ENCODE measurements at regions not wholly inside any gene's neighbourhood (a gene's known extent, or its start where the extent isn't known, plus 50 kb on each side); places are given as distances from the start of the nearest gene placed in this dataset.

DNA sequence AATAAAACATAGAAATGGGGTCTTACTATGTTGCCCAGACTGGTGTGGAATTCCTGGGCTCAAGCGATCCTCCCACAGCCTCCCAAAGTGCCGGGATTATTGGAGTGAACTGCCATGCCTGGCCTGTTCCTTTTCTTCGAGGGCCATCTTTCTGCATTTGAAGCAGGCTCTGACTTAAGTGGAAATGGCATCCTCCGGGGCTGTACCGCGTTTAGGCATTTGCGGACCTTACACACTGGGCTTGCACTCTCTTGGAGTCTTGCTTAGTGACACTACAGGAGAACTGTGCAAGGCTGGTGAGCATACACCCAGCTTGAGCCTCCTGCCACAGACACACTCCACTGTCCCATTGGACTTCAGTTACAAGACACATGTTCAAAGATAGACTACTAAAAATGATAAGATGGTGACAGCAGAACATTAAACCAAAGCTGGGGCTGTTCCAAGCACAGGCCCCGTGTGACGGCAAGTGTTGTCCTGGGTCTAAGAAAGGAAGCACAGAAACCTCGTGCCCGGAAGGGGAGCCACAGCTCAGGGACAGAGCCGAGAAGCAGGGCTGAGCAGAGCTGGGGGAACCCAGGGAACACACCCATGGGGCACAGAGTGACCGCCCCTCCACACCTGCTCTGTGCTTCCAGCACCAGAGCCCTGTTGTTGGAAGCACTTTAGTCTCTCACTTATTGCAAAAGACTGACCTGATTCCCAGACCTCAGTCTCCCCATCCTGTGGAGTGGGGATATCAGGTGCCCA is 59.0 kb upstream of the SHANK2 start:
- ChIA-PET POLR2A (no interaction called here), CTCF (no interaction called here)
- Histone ChIP-seq H3K9me3 (ENCODE audit: control insufficient read depth, insufficient read depth, low read depth, low read length) (no peaks in the 10 kb centered on the region), H3K27ac (ENCODE audit: extremely low read depth, low read depth, low read length) (no peak overlapping the region), H3K4me3 (ENCODE audit: low read depth, low read length) (no peak overlapping the region), H3K36me3 (ENCODE audit: control insufficient read depth in 2 of 2, insufficient read depth in 1 of 2, low read length in 2 of 2) (no peaks in the 10 kb centered on the region), H3K4me1 (ENCODE audit: control insufficient read depth, insufficient read depth, low read length) (no peaks in the 10 kb centered on the region)
- TF ChIP-seq ZBTB21 (tag by site-specific recombination; IDR thresholded peaks at IDR 0.05) (no peak), WT1 (tag by site-specific recombination; IDR thresholded peaks at IDR 0.05) (no peak), GLI2 (tag by site-specific recombination; IDR thresholded peaks at IDR 0.05; ENCODE audit: borderline replicate concordance, low read depth) (no peak), ZNF426 (tag by site-specific recombination; IDR thresholded peaks at IDR 0.05) (no peak)
- TF ChIP-seq, protein P1, sequence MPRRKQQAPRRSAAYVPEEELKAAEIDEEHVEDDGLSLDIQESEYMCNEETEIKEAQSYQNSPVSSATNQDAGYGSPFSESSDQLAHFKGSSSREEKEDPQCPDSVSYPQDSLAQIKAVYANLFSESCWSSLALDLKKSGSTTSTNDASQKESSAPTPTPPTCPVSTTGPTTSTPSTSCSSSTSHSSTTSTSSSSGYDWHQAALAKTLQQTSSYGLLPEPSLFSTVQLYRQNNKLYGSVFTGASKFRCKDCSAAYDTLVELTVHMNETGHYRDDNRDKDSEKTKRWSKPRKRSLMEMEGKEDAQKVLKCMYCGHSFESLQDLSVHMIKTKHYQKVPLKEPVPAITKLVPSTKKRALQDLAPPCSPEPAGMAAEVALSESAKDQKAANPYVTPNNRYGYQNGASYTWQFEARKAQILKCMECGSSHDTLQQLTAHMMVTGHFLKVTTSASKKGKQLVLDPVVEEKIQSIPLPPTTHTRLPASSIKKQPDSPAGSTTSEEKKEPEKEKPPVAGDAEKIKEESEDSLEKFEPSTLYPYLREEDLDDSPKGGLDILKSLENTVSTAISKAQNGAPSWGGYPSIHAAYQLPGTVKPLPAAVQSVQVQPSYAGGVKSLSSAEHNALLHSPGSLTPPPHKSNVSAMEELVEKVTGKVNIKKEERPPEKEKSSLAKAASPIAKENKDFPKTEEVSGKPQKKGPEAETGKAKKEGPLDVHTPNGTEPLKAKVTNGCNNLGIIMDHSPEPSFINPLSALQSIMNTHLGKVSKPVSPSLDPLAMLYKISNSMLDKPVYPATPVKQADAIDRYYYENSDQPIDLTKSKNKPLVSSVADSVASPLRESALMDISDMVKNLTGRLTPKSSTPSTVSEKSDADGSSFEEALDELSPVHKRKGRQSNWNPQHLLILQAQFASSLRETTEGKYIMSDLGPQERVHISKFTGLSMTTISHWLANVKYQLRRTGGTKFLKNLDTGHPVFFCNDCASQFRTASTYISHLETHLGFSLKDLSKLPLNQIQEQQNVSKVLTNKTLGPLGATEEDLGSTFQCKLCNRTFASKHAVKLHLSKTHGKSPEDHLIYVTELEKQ (tag by site-specific recombination; IDR thresholded peaks at IDR 0.05; ENCODE audit: borderline replicate concordance), result no peak
- TF ChIP-seq, protein P2, sequence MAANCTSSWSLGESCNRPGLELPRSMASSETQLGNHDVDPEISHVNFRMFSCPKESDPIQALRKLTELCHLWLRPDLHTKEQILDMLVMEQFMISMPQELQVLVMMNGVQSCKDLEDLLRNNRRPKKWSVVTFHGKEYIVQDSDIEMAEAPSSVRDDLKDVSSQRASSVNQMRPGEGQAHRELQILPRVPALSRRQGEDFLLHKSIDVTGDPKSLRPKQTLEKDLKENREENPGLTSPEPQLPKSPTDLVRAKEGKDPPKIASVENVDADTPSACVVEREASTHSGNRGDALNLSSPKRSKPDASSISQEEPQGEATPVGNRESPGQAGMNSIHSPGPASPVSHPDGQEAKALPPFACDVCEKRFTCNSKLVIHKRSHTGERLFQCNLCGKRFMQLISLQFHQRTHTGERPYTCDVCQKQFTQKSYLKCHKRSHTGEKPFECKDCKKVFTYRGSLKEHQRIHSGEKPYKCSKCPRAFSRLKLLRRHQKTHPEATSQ (tag by site-specific recombination; IDR thresholded peaks at IDR 0.05), result no peak

DNA sequence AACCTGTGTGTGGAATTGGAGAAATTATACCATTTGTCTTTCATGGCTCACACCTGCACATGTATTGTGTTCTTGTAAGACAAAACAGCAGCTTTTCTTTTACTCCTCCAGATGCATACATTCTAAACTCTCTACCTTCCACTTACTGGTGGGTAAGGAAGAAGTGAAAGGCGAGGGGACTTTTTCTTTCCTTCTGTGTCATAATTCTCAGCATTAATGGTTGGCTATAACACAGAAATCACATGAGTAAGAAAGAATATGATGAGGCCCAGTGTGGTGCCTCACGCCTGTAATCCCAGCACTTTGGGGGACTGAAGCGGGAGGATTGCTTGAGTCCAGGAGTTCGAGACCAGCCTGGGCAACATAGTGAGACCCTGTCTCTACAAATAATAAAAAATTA is 57.8 kb upstream of the SHANK2 start:
- H3K36me3 ChIP-seq (ENCODE audit: control insufficient read depth in 2 of 2, insufficient read depth in 1 of 2, low read length in 2 of 2), result no peaks in the 10 kb centered on the region
- ChIA-PET POLR2A (no interaction called here), CTCF (no interaction called here)
- H3K4me1 ChIP-seq (ENCODE audit: control insufficient read depth, insufficient read depth, low read length), result no peaks in the 10 kb centered on the region
- H3K4me3 ChIP-seq (ENCODE audit: low read depth, low read length), result no peak overlapping the region
- H3K27ac ChIP-seq (ENCODE audit: extremely low read depth, low read depth, low read length), result no peak overlapping the region
- no peaks in the 10 kb centered on the region for H3K9me3 ChIP-seq (ENCODE audit: control insufficient read depth, insufficient read depth, low read depth, low read length)
- TF ChIP-seq, protein P3, sequence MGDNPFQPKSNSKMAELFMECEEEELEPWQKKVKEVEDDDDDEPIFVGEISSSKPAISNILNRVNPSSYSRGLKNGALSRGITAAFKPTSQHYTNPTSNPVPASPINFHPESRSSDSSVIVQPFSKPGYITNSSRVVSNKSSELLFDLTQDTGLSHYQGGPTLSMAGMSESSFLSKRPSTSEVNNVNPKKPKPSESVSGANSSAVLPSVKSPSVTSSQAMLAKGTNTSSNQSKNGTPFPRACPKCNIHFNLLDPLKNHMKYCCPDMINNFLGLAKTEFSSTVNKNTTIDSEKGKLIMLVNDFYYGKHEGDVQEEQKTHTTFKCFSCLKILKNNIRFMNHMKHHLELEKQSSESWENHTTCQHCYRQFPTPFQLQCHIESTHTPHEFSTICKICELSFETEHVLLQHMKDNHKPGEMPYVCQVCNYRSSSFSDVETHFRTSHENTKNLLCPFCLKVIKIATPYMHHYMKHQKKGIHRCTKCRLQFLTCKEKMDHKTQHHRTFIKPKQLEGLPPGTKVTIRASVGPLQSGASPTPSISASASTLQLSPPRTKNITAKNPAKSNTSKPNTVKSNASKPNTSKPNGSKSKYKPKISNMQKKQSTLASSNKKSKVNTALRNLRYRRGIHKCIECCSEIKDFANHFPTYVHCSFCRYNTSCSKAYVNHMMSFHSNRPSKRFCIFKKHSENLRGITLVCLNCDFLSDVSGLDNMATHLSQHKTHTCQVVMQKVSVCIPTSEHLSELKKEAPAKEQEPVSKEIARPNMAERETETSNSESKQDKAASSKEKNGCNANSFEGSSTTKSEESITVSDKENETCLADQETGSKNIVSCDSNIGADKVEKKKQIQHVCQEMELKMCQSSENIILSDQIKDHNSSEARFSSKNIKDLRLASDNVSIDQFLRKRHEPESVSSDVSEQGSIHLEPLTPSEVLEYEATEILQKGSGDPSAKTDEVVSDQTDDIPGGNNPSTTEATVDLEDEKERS (tag by site-specific recombination; IDR thresholded peaks at IDR 0.05), result no peak
- TF ChIP-seq KLF9 (tag by site-specific recombination; IDR thresholded peaks at IDR 0.05; ENCODE audit: low read depth) (no peak), ZNF341 (tag by site-specific recombination; IDR thresholded peaks at IDR 0.05; ENCODE audit: low read depth) (no peak), ZNF558 (tag by site-specific recombination; IDR thresholded peaks at IDR 0.05) (no peak), ZNF837 (tag by site-specific recombination; IDR thresholded peaks at IDR 0.05) (no peak), ZNF776 (tag by site-specific recombination; IDR thresholded peaks at IDR 0.05; ENCODE audit: borderline replicate concordance) (no peak)
- TF ChIP-seq, protein P4, sequence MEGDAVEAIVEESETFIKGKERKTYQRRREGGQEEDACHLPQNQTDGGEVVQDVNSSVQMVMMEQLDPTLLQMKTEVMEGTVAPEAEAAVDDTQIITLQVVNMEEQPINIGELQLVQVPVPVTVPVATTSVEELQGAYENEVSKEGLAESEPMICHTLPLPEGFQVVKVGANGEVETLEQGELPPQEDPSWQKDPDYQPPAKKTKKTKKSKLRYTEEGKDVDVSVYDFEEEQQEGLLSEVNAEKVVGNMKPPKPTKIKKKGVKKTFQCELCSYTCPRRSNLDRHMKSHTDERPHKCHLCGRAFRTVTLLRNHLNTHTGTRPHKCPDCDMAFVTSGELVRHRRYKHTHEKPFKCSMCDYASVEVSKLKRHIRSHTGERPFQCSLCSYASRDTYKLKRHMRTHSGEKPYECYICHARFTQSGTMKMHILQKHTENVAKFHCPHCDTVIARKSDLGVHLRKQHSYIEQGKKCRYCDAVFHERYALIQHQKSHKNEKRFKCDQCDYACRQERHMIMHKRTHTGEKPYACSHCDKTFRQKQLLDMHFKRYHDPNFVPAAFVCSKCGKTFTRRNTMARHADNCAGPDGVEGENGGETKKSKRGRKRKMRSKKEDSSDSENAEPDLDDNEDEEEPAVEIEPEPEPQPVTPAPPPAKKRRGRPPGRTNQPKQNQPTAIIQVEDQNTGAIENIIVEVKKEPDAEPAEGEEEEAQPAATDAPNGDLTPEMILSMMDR (tag by site-specific recombination; IDR thresholded peaks at IDR 0.05), result no peak
- TF ChIP-seq, protein P5, sequence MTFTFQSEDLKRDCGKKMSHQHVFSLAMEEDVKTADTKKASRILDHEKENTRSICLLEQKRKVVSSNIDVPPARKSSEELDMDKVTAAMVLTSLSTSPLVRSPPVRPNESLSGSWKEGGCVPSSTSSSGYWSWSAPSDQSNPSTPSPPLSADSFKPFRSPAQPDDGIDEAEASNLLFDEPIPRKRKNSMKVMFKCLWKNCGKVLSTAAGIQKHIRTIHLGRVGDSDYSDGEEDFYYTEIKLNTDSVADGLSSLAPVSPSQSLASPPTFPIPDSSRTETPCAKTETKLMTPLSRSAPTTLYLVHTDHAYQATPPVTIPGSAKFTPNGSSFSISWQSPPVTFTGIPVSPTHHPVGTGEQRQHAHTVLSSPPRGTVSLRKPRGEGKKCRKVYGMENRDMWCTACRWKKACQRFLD (tag by site-specific recombination; IDR thresholded peaks at IDR 0.05), result no peak
